ENCODE measurements at regions not wholly inside any gene's neighbourhood (a gene's known extent, or its start where the extent isn't known, plus 50 kb on each side); places are given as distances from the start of the nearest gene placed in this dataset.

- no peak for TF ChIP-seq REST (IDR thresholded peaks at IDR 0.05; ENCODE audit: insufficient read depth in 1 of 2, low read depth in 2 of 2, low read length in 2 of 2)
These were observed 745.3 kb upstream of the CELF4 start for GRCh38 chr18:38310936-38311335.

- no peak for TF ChIP-seq REST (IDR thresholded peaks at IDR 0.05; ENCODE audit: insufficient read depth in 1 of 2, low read depth in 2 of 2, low read length in 2 of 2)
These were observed 742.3 kb upstream of the CELF4 start for GRCh38 chr18:38307914-38308313.

GRCh38 chr18:38305961-38306360 is 740.4 kb upstream of the CELF4 start:
- no peak for TF ChIP-seq TAF1 (IDR thresholded peaks at IDR 0.05; ENCODE audit: borderline replicate concordance, insufficient read depth, low read length)
- TF ChIP-seq POLR2AphosphoS5 (IDR thresholded peaks at IDR 0.05; ENCODE audit: low read depth, low read length) = no peak
- no peak for TF ChIP-seq FOXP2 (optimal IDR thresholded peaks at IDR 0.05; ENCODE audit: borderline replicate concordance, extremely low read depth, extremely low read length, insufficient read depth)
- no peak for TF ChIP-seq SIN3A (IDR thresholded peaks at IDR 0.05; ENCODE audit: borderline replicate concordance, insufficient read depth, low read length)
- no peak for TF ChIP-seq REST (IDR thresholded peaks at IDR 0.05; ENCODE audit: insufficient read depth in 1 of 2, low read depth in 2 of 2, low read length in 2 of 2)

- TF ChIP-seq SIN3A (IDR thresholded peaks at IDR 0.05; ENCODE audit: borderline replicate concordance, insufficient read depth, low read length) (no peak), POLR2AphosphoS5 (IDR thresholded peaks at IDR 0.05; ENCODE audit: low read depth, low read length) (no peak), REST (IDR thresholded peaks at IDR 0.05; ENCODE audit: insufficient read depth in 1 of 2, low read depth in 2 of 2, low read length in 2 of 2) (no peak), TAF1 (IDR thresholded peaks at IDR 0.05; ENCODE audit: borderline replicate concordance, insufficient read depth, low read length) (no peak), FOXP2 (optimal IDR thresholded peaks at IDR 0.05; ENCODE audit: borderline replicate concordance, extremely low read depth, extremely low read length, insufficient read depth) (no peak)
These were observed 736.0 kb upstream of the CELF4 start for GRCh38 chr18:38301621-38302020.

- TF ChIP-seq POLR2AphosphoS5 (IDR thresholded peaks at IDR 0.05; ENCODE audit: low read depth, low read length) (no peak), REST (IDR thresholded peaks at IDR 0.05; ENCODE audit: insufficient read depth in 1 of 2, low read depth in 2 of 2, low read length in 2 of 2) (no peak), FOXP2 (optimal IDR thresholded peaks at IDR 0.05; ENCODE audit: borderline replicate concordance, extremely low read depth, extremely low read length, insufficient read depth) (no peak), TAF1 (IDR thresholded peaks at IDR 0.05; ENCODE audit: borderline replicate concordance, insufficient read depth, low read length) (no peak), SIN3A (IDR thresholded peaks at IDR 0.05; ENCODE audit: borderline replicate concordance, insufficient read depth, low read length) (no peak)
These were observed 732.3 kb upstream of the CELF4 start for GRCh38 chr18:38297910-38298309.

All from PFSK-1 (cell line).